ENCODE measurements at regions not wholly inside any gene's neighbourhood (a gene's known extent, or its start where the extent isn't known, plus 50 kb on each side); places are given as distances from the start of the nearest gene placed in this dataset.

- no peak for TF ChIP-seq POLR2A (IDR thresholded peaks at IDR 0.05)
- no peak for TF ChIP-seq CTCF (IDR thresholded peaks at IDR 0.05)
Observed at GRCh38 chr12:126726481-126727217, 1540.3 kb upstream of the TMEM132C start.
